Upper lobe of right lung (tissue), 1 donor: ENCODE measurements at regions not wholly inside any gene's neighbourhood (a gene's known extent, or its start where the extent isn't known, plus 50 kb on each side); places are given as distances from the start of the nearest gene placed in this dataset.
"Not testable (repeated sequence)": the region's sequence is repeated elsewhere in the genome, so short reads cannot be mapped to it uniquely, and the experiment has no call there.

Experiments
- ATAC-seq: fragments of 200-7000 bp; cut with Tn5 transposase; one replicate; pipeline ENCODE4 v1.9.1; 2020; ENCODE audit warnings: mild to moderate bottlenecking, moderate library complexity
- DNase-seq: peaks from one replicate; pipeline ENCODE4 v3.0.0-alpha.2; 2020
- H3K27ac ChIP-seq: fragments of 200-600 bp; one replicate; pipeline ENCODE4 v1.8.0; 2022
- H3K27me3 ChIP-seq: fragments of 200-600 bp; one replicate; pipeline ENCODE4 v1.8.0; 2022; ENCODE audit warnings: mild to moderate bottlenecking
- H3K36me3 ChIP-seq: fragments of 200-600 bp; one replicate; pipeline ENCODE4 v1.8.0; 2022
- H3K4me1 ChIP-seq: fragments of 200-600 bp; one replicate; pipeline ENCODE4 v1.8.0; 2022
- H3K4me3 ChIP-seq: fragments of 200-600 bp; one replicate; pipeline ENCODE4 v1.8.0; 2022; ENCODE audit warnings: mild to moderate bottlenecking
- H3K9me3 ChIP-seq: fragments of 200-600 bp; one replicate; pipeline ENCODE4 v1.8.0; 2022
- intact Hi-C: fragments of 100-400 bp; cut with DNase I; formaldehyde crosslinking; loops from one replicate; pipeline ENCODE4 v1.11.0; 2022
- TF ChIP-seq, protein P1 (sequence below): fragments of 200-600 bp; IDR thresholded peaks from one replicate; pipeline ENCODE4 v1.8.0; 2022; ENCODE audit warnings: antibody characterized with exemption
- donor health status: DM: no; HTN: yes; CAD: no; lungs with severe emphysema.

DNA sequence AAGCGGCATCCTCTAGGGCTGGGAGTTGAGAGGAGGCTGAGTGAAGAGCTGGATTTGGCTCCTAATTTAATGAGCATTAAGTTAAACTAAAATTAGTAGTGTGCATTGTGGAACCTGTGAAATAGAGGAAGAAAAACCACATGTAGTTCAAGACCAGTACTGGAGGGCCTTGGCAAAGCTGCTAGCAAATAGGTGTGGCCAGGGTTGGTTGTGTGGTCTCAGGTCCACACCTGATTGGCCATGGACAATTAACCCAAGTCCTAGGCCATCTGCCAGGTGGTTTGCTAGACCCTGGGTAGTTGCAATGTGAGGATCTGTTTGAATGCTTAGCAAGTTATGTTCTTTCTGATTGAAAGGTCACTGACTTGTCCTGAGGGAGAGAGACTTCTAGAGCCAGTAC is 275.5 kb downstream of the PDCD6IP start:
- no peaks in the 10 kb centered on the region for H3K9me3 ChIP-seq
- no peaks in the 10 kb centered on the region for H3K4me1 ChIP-seq
- H3K27ac ChIP-seq: no peak overlapping the region
- intact Hi-C loops: no loop called here
- no peaks in the 10 kb centered on the region for H3K36me3 ChIP-seq
- H3K27me3 ChIP-seq: no peaks in the 10 kb centered on the region
- TF ChIP-seq, protein P1, sequence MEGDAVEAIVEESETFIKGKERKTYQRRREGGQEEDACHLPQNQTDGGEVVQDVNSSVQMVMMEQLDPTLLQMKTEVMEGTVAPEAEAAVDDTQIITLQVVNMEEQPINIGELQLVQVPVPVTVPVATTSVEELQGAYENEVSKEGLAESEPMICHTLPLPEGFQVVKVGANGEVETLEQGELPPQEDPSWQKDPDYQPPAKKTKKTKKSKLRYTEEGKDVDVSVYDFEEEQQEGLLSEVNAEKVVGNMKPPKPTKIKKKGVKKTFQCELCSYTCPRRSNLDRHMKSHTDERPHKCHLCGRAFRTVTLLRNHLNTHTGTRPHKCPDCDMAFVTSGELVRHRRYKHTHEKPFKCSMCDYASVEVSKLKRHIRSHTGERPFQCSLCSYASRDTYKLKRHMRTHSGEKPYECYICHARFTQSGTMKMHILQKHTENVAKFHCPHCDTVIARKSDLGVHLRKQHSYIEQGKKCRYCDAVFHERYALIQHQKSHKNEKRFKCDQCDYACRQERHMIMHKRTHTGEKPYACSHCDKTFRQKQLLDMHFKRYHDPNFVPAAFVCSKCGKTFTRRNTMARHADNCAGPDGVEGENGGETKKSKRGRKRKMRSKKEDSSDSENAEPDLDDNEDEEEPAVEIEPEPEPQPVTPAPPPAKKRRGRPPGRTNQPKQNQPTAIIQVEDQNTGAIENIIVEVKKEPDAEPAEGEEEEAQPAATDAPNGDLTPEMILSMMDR: no peak
- DNase-seq (no peak), ATAC-seq (no peak)
- H3K4me3 ChIP-seq: no peak overlapping the region

DNA sequence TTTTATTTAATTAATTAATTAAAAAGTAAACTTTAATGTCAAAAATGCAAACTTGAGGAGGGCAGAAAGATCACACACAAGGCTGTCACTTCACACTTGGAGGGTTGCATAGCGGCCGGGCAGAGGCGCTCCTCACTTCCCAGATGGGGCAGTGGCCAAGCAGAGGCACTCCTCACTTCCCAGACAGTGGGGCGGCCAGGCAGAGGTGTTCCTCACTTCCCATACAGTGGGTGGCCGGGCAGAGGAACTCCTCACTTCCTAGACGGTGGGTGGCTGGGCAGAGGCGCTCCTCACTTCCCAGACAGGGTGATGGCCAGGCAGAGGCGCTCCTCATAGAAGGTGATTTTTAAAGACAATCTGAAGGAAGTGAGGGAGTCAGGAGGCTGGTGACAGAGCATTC is 277.5 kb downstream of the PDCD6IP start:
- Histone ChIP-seq H3K27me3 (no peaks in the 10 kb centered on the region), H3K27ac (no peak overlapping the region), H3K4me1 (no peaks in the 10 kb centered on the region), H3K9me3 (no peaks in the 10 kb centered on the region), H3K36me3 (no peaks in the 10 kb centered on the region), H3K4me3 (no peak overlapping the region)
- DNase-seq (no peak), ATAC-seq (no peak)
- intact Hi-C loops: no loop called here
- TF ChIP-seq, protein P1: no peak

DNA sequence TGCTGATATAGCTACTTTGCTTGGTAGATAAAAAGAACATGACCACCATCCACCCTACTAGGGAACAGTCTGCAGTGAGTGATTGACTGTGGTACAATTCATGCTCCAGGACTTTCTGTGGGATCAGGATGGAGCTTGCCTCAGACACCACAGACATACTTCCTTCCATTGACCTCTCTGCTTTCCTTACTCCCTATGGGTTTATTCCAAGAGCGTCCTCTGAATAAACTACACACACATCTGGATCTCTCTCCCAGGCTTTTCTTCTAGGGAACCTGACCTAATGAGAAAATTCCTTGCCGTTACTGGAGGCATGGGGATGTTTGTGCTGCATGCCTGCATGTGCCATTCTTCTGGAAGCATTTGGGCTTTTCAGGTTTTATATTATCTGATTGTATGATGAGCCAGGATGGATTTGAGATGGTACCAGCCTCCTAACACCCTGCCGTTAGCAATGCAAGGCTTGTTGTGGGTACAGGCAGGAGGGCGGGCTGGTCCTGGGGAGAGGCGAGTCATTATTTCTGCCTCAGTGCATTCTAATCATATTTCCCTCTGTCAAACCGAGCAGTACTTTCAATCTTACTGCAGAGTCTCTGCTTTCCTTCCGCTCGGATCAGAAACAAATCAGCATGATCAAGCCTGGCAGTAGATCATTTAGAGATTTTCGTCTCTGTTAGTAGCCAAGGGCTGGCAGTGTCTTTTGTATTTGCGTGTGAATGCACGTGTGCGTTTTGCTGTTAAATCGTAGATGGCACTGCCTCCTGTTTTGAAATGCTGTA is 279.2 kb downstream of the PDCD6IP start:
- TF ChIP-seq, protein P1: no peak
- no peak overlapping the region for H3K27ac ChIP-seq
- H3K4me3 ChIP-seq: no peak overlapping the region
- no peaks in the 10 kb centered on the region for H3K36me3 ChIP-seq
- ATAC-seq (no peak), DNase-seq (no peak)
- H3K27me3 ChIP-seq: no peaks in the 10 kb centered on the region
- H3K4me1 ChIP-seq: no peaks in the 10 kb centered on the region
- intact Hi-C loops: no loop called here
- no peaks in the 10 kb centered on the region for H3K9me3 ChIP-seq

DNA sequence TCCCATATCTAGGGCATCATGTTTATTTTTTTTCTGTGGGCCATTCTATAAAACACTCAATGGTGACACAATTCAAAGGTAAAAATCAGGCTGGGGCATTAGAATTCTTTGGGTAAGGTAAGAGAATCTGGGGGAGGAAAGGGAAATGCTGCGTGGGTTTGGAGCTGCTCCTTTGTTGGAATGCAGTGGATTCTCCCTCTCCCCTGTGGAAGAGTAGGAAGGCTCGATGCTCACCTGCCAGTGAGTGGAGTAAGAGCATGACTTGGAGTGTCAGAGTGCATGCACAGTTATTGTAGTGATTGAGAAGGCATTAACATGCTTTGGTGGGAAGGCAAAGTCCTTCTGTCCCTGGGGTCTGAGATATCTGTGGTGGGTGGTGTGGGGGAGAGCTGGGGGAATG is 280.0 kb downstream of the PDCD6IP start:
- Histone ChIP-seq H3K27ac (no peak overlapping the region), H3K4me1 (no peaks in the 10 kb centered on the region), H3K4me3 (no peak overlapping the region), H3K9me3 (no peaks in the 10 kb centered on the region), H3K36me3 (no peaks in the 10 kb centered on the region), H3K27me3 (no peaks in the 10 kb centered on the region)
- TF ChIP-seq, protein P1: no peak
- DNase-seq (no peak), ATAC-seq (no peak)
- intact Hi-C loops: no loop called here

DNA sequence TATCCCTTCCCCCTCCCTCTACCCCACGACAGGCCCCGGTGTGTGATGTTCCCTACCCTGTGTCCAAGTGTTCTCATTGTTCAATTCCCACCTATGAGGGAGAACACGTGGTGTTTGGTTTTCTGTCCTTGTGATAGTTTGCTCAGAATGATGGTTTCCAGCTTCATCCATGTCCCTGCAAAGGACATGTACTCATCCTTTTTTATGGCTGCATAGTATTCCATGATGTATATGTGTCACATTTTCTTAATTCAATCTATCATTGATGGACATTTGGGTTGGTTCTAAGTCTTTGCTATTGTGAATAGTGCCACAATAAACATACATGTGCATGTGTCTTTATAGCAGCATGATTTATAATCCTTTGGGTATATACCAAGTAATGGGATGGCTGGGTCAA is 281.4 kb downstream of the PDCD6IP start:
- DNase-seq, H3K27me3 ChIP-seq, H3K36me3 ChIP-seq, H3K9me3 ChIP-seq, ATAC-seq, H3K4me3 ChIP-seq, H3K27ac ChIP-seq, intact Hi-C loops, H3K4me1 ChIP-seq: not testable (repeated sequence)

DNA sequence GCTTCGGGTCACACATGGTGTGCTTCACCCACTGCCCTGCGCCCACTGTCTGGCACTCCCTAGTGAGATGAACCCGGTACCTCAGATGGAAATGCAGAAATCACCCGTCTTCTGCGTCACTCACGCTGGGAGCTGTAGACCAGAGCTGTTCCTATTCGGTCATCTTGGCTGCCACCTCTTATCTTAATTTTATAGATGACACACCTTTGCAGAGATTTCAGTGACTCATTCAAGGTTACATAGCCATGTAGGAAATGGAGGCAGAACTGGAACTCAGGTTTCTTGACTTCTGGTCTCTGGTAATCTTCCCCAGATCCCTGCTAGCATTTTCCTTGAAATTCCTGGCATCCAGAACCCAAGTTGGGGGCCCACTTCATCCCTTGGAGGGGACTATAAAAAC is 291.9 kb downstream of the PDCD6IP start:
- H3K9me3 ChIP-seq, ATAC-seq, H3K27me3 ChIP-seq, H3K4me1 ChIP-seq, intact Hi-C loops, H3K4me3 ChIP-seq, DNase-seq, H3K36me3 ChIP-seq, H3K27ac ChIP-seq: not testable (repeated sequence)

DNA sequence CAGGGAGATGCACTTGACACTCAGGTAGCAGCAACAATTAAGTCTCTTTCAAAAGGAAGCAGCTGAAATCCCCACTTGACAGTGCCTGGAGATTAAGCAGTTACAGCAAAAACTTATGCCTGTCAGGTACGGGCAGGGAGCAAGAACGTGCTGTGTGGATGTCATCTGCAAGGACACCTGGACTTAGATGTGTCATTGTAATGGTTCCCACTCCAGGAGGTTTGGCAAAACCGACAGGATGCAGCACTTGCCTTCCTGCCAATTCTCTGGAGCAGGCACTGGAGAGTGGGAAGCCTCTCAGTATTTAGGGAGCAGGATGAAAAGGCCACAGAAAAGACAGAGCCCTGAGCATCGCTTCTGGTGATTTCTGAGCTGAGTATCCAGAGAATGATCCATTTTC is 292.4 kb downstream of the PDCD6IP start:
- no peak overlapping the region for H3K4me3 ChIP-seq
- intact Hi-C loops: no loop called here
- TF ChIP-seq, protein P1: no peak
- H3K27ac ChIP-seq: no peak overlapping the region
- no peaks in the 10 kb centered on the region for H3K36me3 ChIP-seq
- H3K9me3 ChIP-seq: no peaks in the 10 kb centered on the region
- H3K27me3 ChIP-seq: no peaks in the 10 kb centered on the region
- H3K4me1 ChIP-seq: no peaks in the 10 kb centered on the region
- ATAC-seq: no peak
- DNase-seq: no peak

DNA sequence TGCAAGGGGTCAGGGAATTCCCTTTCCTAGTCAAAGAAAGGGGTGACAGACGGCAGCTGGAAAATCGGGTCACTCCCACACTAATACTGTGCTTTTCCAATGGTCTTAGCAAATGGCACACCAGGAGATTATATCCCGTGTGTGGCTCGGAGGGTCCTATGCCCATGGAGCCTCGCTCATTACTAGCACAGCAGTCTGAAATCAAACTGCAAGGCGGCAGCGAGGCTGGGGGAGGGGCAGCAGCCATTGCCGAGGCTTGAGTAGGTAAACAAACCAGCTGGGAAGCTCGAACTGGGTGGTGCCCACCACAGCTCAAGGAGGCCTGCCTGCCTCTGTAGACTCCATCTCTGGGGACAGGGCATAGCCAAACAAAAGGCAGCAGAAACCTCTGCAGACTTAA is 295.9 kb downstream of the PDCD6IP start:
- H3K27ac ChIP-seq, H3K9me3 ChIP-seq, DNase-seq, H3K36me3 ChIP-seq, H3K4me1 ChIP-seq, H3K27me3 ChIP-seq, ATAC-seq, H3K4me3 ChIP-seq, intact Hi-C loops: not testable (repeated sequence)
